Ovary (tissue), 7 donors: ENCODE measurements at regions not wholly inside any gene's neighbourhood (a gene's known extent, or its start where the extent isn't known, plus 50 kb on each side); places are given as distances from the start of the nearest gene placed in this dataset.

Experiments used
- DNase-seq, 5 donors: peaks; one replicate each; pipeline ENCODE4 v3.0.0-alpha.2; 2019 to 2020
- H3K27ac ChIP-seq, 2 donors: fragments of 200-600 bp; one replicate each; pipeline versions ENCODE4 v1.5.1 to v1.8.0; 2019 to 2022
- H3K27me3 ChIP-seq: fragments of 200-600 bp; one replicate; pipeline ENCODE4 v1.8.0; 2022
- H3K36me3 ChIP-seq: fragments of 200-600 bp; sonication (generic); one replicate; pipeline ENCODE4 v1.5.1; 2019
- H3K4me1 ChIP-seq: one replicate; pipeline ENCODE4 v1.8.1; 2013; ENCODE audit warnings: mild to moderate bottlenecking, moderate library complexity; ENCODE audit not compliant: insufficient read depth
- H3K4me3 ChIP-seq: fragments of 200-600 bp; sonication (generic); one replicate; pipeline ENCODE4 v1.5.1; 2017
- H3K9me3 ChIP-seq, 2 donors: fragments of 200-600 bp in 1 of 2; sonication (generic) in 1 of 2; one replicate each; pipeline versions ENCODE4 v1.5.1 to v1.8.1; 2013 to 2019; ENCODE audit warnings: mild to moderate bottlenecking in 1 of 2, moderate library complexity in 1 of 2
- CTCF ChIP-seq, 3 donors: fragments of 450-650 bp in 2 of 3; fragments of 200-600 bp in 1 of 3; IDR thresholded peaks; one replicate each; pipeline versions ENCODE4 v1.5.1 to v1.8.0; 2016 to 2022; ENCODE audit warnings: antibody characterized with exemption in 3 of 3, mild to moderate bottlenecking in 1 of 3
- EP300 ChIP-seq: sonication (generic); formaldehyde crosslinking; IDR thresholded peaks from one replicate; pipeline ENCODE4 v1.6.1; 2017; ENCODE audit warnings: antibody characterized with exemption
- POLR2A ChIP-seq: fragments of 450-650 bp; IDR thresholded peaks from one replicate; pipeline ENCODE4 v1.6.1; 2017; ENCODE audit warnings: antibody characterized with exemption, mild to moderate bottlenecking, moderate library complexity
- WGBS, 3 donors: extraction: QIAGEN DNeasy Blood & Tissue Kit in 1 of 3; methylation state at CpG; one replicate each; pipeline versions ENCODE4 v1.1.5 to v1.1.7; 2013 to 2017; 5-methylcytosine and 5-hydroxymethylcytosine counted together
- intact Hi-C, 4 donors: fragments of 100-400 bp; cut with DNase I; formaldehyde crosslinking; loops; one replicate each; pipeline versions ENCODE4 v1.11.0 to v1.15.1; 2022 to 2023
- donor health status: DM: no; HTN: no; CAD: no; lungs with moderate emphysema.
- donor health status: DM: no; HTN: no; CAD: no.
- donor health status: Bipolar disorder and iron deficiency.
- donor health status: DM: no; HTN: no; CAD: no.
- donor health status: DM: yes; HTN: yes; CAD: no.

- no peak overlapping the region for H3K4me3 ChIP-seq
- no peaks in the 10 kb centered on the region for H3K9me3 ChIP-seq
- TF ChIP-seq CTCF (IDR thresholded peaks at IDR 0.05) = no peak
- TF ChIP-seq POLR2A = no peak
- no peak for TF ChIP-seq EP300
- H3K4me1 ChIP-seq = no peaks in the 10 kb centered on the region
- H3K27ac ChIP-seq = no peak overlapping the region
- no peaks in the 10 kb centered on the region for H3K27me3 ChIP-seq
- intact Hi-C loops = no loop called here
- 24 to 39% (median 36%) methylated on average over 9 of the region's 9 CpGs for WGBS, 3 donors
- DNase-seq = no peak
- no peaks in the 10 kb centered on the region for H3K36me3 ChIP-seq
These were observed 501.8 kb upstream of the SALL3 start for GRCh38 chr18:78477840-78478239.

- 82 to 94% (median 92%) methylated on average over 10 to 16 of the region's 16 CpGs for WGBS, 3 donors
- Histone ChIP-seq H3K36me3 (no peaks in the 10 kb centered on the region), H3K4me1 (no peaks in the 10 kb centered on the region), H3K27ac (no peak overlapping the region), H3K9me3 (no peaks in the 10 kb centered on the region), H3K27me3 (no peaks in the 10 kb centered on the region), H3K4me3 (no peak overlapping the region)
- no peak for TF ChIP-seq POLR2A
- TF ChIP-seq EP300 = no peak
- TF ChIP-seq CTCF (IDR thresholded peaks at IDR 0.05) = no peak
- intact Hi-C loops = no loop called here
- no peak for DNase-seq
These were observed 500.2 kb upstream of the SALL3 start for GRCh38 chr18:78479443-78479842.

GRCh38 chr18:78480262-78481054 is 499.2 kb upstream of the SALL3 start:
- Histone ChIP-seq H3K4me3 (no peak overlapping the region), H3K27ac (no peak overlapping the region), H3K36me3 (no peaks in the 10 kb centered on the region), H3K27me3 (no peaks in the 10 kb centered on the region), H3K9me3 (no peaks in the 10 kb centered on the region), H3K4me1 (no peaks in the 10 kb centered on the region)
- TF ChIP-seq EP300 (no peak), CTCF (IDR thresholded peaks at IDR 0.05) (no peak), POLR2A (no peak)
- DNase-seq = no peak
- 86 to 88% (median 86%) methylated on average over 31 of the region's 31 CpGs for WGBS, 3 donors
- intact Hi-C loops = no loop called here

- TF ChIP-seq POLR2A = no peak
- TF ChIP-seq EP300 = no peak
- TF ChIP-seq CTCF (IDR thresholded peaks at IDR 0.05) = no peak
- DNase-seq = no peak
- WGBS, 3 donors = 79 to 84% (median 79%) methylated on average over 7 of the region's 7 CpGs
- no peaks in the 10 kb centered on the region for H3K9me3 ChIP-seq
- H3K4me3 ChIP-seq = no peak overlapping the region
- intact Hi-C loops = no loop called here
- H3K27me3 ChIP-seq = no peaks in the 10 kb centered on the region
- no peak overlapping the region for H3K27ac ChIP-seq
- no peaks in the 10 kb centered on the region for H3K4me1 ChIP-seq
- no peaks in the 10 kb centered on the region for H3K36me3 ChIP-seq
These were observed 497.2 kb upstream of the SALL3 start for GRCh38 chr18:78482378-78482777.
